Gastroesophageal sphincter (tissue), 4 donors: ENCODE measurements at regions not wholly inside any gene's neighbourhood (a gene's known extent, or its start where the extent isn't known, plus 50 kb on each side); places are given as distances from the start of the nearest gene placed in this dataset.

Experiments used
- ATAC-seq: fragments of 150-250 bp; one replicate; pipeline ENCODE4 v1.9.1; 2016; ENCODE audit warnings: mild to moderate bottlenecking, moderate library complexity
- H3K27ac ChIP-seq, 4 donors: fragments of 200-600 bp; sonication (generic) in 3 of 4; 1 replicate in 3 of 4; 2 replicates in 1 of 4; pipeline ENCODE4 v1.5.1; 2016 to 2019
- H3K27me3 ChIP-seq: fragments of 200-600 bp; sonication (generic); one replicate; pipeline ENCODE4 v1.5.1; 2019
- H3K36me3 ChIP-seq, 2 donors: fragments of 200-600 bp; sonication (generic); one replicate each; pipeline ENCODE4 v1.5.1; 2019; ENCODE audit warnings: control low read depth in 1 of 2
- H3K4me1 ChIP-seq, 3 donors: fragments of 200-600 bp; sonication (generic); 1 replicate in 2 of 3; 2 replicates in 1 of 3; pipeline ENCODE4 v1.5.1; 2016 to 2019; ENCODE audit warnings: control low read depth in 2 of 3
- H3K4me3 ChIP-seq, 2 donors: fragments of 200-600 bp; sonication (generic); one replicate each; pipeline ENCODE4 v1.5.1; 2019; ENCODE audit warnings: mild to moderate bottlenecking in 1 of 2, moderate library complexity in 1 of 2
- H3K9me3 ChIP-seq, 3 donors: fragments of 200-600 bp; sonication (generic); one replicate each; pipeline ENCODE4 v1.5.1; 2017 to 2019; ENCODE audit warnings: control low read depth in 2 of 3
- CTCF ChIP-seq, 4 experiments: fragments of 200-600 bp in 2 of 4; fragments of 450-650 bp in 2 of 4; sonication (generic) in 1 of 4; IDR thresholded peaks; one replicate each; pipeline ENCODE4 v1.5.1; 2017 to 2019; ENCODE audit warnings: antibody characterized with exemption in 4 of 4, mild to moderate bottlenecking in 2 of 4, moderate library complexity in 2 of 4
- EP300 ChIP-seq: sonication (generic); formaldehyde crosslinking; IDR thresholded peaks from one replicate; pipeline ENCODE4 v1.6.1; 2017; ENCODE audit warnings: antibody characterized with exemption, mild to moderate bottlenecking
- POLR2A ChIP-seq, 2 donors: fragments of 450-650 bp; IDR thresholded peaks; one replicate each; pipeline ENCODE4 v1.6.1; 2017; ENCODE audit warnings: antibody characterized with exemption in 2 of 2, mild to moderate bottlenecking in 2 of 2, moderate library complexity in 1 of 2
- POLR2AphosphoS5 ChIP-seq: sonication (generic); formaldehyde crosslinking; IDR thresholded peaks from one replicate; pipeline ENCODE4 v1.6.1; 2017; ENCODE audit warnings: antibody characterized with exemption
- WGBS, 2 donors: methylation state at CpG; one replicate each; pipeline ENCODE4 v1.1.5; 2018; ENCODE audit warnings: low coverage in 1 of 2; 5-methylcytosine and 5-hydroxymethylcytosine counted together

- Histone ChIP-seq H3K27ac (no peak overlapping the region), H3K36me3 (no peaks in the 10 kb centered on the region), H3K9me3 (no peaks in the 10 kb centered on the region), H3K4me1 (peaks cover 0 to 59% (median 17%) of the 10 kb centered on the region in 3 donors), H3K27me3 (no peaks in the 10 kb centered on the region), H3K4me3 (no peak overlapping the region)
- ATAC-seq = no peak
- 99% methylated on average over 8 of the region's 9 CpGs; no CpG with 5 or more reads in 1 of the 2 donors for WGBS, 2 donors
- no peak for TF ChIP-seq CTCF (IDR thresholded peaks at IDR 0.05)
- no peak for TF ChIP-seq POLR2AphosphoS5
- no peak for TF ChIP-seq EP300
- TF ChIP-seq POLR2A (IDR thresholded peaks at IDR 0.05) = no peak
Measured at GRCh38 chr2:120870467-120870788, 134.8 kb downstream of the GLI2 start.

- peaks cover 0 to 56% (median 17%) of the 10 kb centered on the region in 3 donors for H3K4me1 ChIP-seq
- no peaks in the 10 kb centered on the region for H3K9me3 ChIP-seq
- TF ChIP-seq POLR2A (IDR thresholded peaks at IDR 0.05) (no peak), CTCF (IDR thresholded peaks at IDR 0.05) (no peak), POLR2AphosphoS5 (no peak), EP300 (no peak)
- ATAC-seq = no peak
- H3K27me3 ChIP-seq = no peaks in the 10 kb centered on the region
- 88 to 95% methylated on average over 6 to 7 of the region's 10 CpGs for WGBS, 2 donors
- H3K4me3 ChIP-seq = no peak overlapping the region
- no peak overlapping the region for H3K27ac ChIP-seq
- no peaks in the 10 kb centered on the region for H3K36me3 ChIP-seq
Measured at GRCh38 chr2:120871016-120871635, 135.5 kb downstream of the GLI2 start.

GRCh38 chr2:120871881-120872620 lies 136.4 kb downstream of the GLI2 start:
- Histone ChIP-seq H3K27me3 (no peaks in the 10 kb centered on the region), H3K4me1 (peaks cover 0 to 47% (median 9%) of the 10 kb centered on the region in 3 donors), H3K9me3 (no peaks in the 10 kb centered on the region), H3K27ac (no peak overlapping the region), H3K36me3 (no peaks in the 10 kb centered on the region), H3K4me3 (no peak overlapping the region)
- no CpG with 5 or more reads among the region's 7 CpGs for WGBS, 2 donors
- TF ChIP-seq EP300 (no peak), CTCF (IDR thresholded peaks at IDR 0.05) (no peak), POLR2AphosphoS5 (no peak)
- no peak for ATAC-seq

- H3K36me3 ChIP-seq = no peaks in the 10 kb centered on the region
- H3K27ac ChIP-seq = no peak overlapping the region
- 84 to 94% methylated on average over 8 to 20 of the region's 27 CpGs for WGBS, 2 donors
- no peak overlapping the region for H3K4me3 ChIP-seq
- ATAC-seq = no peak
- no peaks in the 10 kb centered on the region for H3K9me3 ChIP-seq
- no peaks in the 10 kb centered on the region for H3K27me3 ChIP-seq
- no peak for TF ChIP-seq EP300
- TF ChIP-seq POLR2A (IDR thresholded peaks at IDR 0.05) = no peak
- no peak for TF ChIP-seq CTCF (IDR thresholded peaks at IDR 0.05)
- no peak for TF ChIP-seq POLR2AphosphoS5
- peaks cover 0 to 29% (median 0%) of the 10 kb centered on the region in 3 donors for H3K4me1 ChIP-seq
Measured at GRCh38 chr2:120873958-120874887, 138.6 kb downstream of the GLI2 start.
